ENCODE measurements at regions not wholly inside any gene's neighbourhood (a gene's known extent, or its start where the extent isn't known, plus 50 kb on each side); places are given as distances from the start of the nearest gene placed in this dataset.

- no peak for TF ChIP-seq CTCF (IDR thresholded peaks at IDR 0.05)
- TF ChIP-seq POLR2AphosphoS5 (IDR thresholded peaks at IDR 0.05) = no peak
Measured at GRCh38 chr20:11496380-11496779, 421.3 kb upstream of the BTBD3 start.

Measured in sigmoid colon (tissue), 4 donors.